ENCODE measurements at regions not wholly inside any gene's neighbourhood (a gene's known extent, or its start where the extent isn't known, plus 50 kb on each side); places are given as distances from the start of the nearest gene placed in this dataset.
"Not testable (repeated sequence)": the region's sequence is repeated elsewhere in the genome, so short reads cannot be mapped to it uniquely, and the experiment has no call there.

- peak; percentile 17 for ATAC-seq
- TF ChIP-seq, protein P1, sequence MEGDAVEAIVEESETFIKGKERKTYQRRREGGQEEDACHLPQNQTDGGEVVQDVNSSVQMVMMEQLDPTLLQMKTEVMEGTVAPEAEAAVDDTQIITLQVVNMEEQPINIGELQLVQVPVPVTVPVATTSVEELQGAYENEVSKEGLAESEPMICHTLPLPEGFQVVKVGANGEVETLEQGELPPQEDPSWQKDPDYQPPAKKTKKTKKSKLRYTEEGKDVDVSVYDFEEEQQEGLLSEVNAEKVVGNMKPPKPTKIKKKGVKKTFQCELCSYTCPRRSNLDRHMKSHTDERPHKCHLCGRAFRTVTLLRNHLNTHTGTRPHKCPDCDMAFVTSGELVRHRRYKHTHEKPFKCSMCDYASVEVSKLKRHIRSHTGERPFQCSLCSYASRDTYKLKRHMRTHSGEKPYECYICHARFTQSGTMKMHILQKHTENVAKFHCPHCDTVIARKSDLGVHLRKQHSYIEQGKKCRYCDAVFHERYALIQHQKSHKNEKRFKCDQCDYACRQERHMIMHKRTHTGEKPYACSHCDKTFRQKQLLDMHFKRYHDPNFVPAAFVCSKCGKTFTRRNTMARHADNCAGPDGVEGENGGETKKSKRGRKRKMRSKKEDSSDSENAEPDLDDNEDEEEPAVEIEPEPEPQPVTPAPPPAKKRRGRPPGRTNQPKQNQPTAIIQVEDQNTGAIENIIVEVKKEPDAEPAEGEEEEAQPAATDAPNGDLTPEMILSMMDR (IDR thresholded peaks at IDR 0.05), result no peak
- Histone ChIP-seq H3K4me1 (ENCODE audit: low read depth) (no peaks in the 10 kb centered on the region), H3K9me3 (no peaks in the 10 kb centered on the region), H3K4me3 (no peak overlapping the region), H3K36me3 (ENCODE audit: low read depth) (no peaks in the 10 kb centered on the region)
- intact Hi-C loops (cut with DNase I, micrococcal nuclease), result no loop called here
- no peak for DNase-seq
Measured at GRCh38 chr2:130289780-130290179, 52.9 kb upstream of the IMP4 start.

GRCh38 chr2:130288467-130289403 is 54.0 kb upstream of the IMP4 start:
- DNase-seq (peak in 1 of 3 donors; percentile 43), ATAC-seq (no peak)
- TF ChIP-seq, protein P1 (IDR thresholded peaks at IDR 0.05), result no peak
- no peaks in the 10 kb centered on the region for H3K9me3 ChIP-seq
- no peaks in the 10 kb centered on the region for H3K36me3 ChIP-seq (ENCODE audit: low read depth)
- H3K4me1 ChIP-seq (ENCODE audit: low read depth), result no peaks in the 10 kb centered on the region
- intact Hi-C loops (cut with DNase I, micrococcal nuclease), result no loop called here
- no peak overlapping the region for H3K4me3 ChIP-seq

- Histone ChIP-seq H3K36me3 (ENCODE audit: low read depth) (no peaks in the 10 kb centered on the region), H3K9me3 (no peaks in the 10 kb centered on the region), H3K4me1 (ENCODE audit: low read depth) (no peaks in the 10 kb centered on the region), H3K4me3 (no peak overlapping the region)
- intact Hi-C loops (cut with DNase I, micrococcal nuclease), result no loop called here
- no peak for DNase-seq
- TF ChIP-seq, protein P1 (IDR thresholded peaks at IDR 0.05), result no peak
- ATAC-seq, result no peak
Measured at GRCh38 chr2:130287656-130288026, 55.1 kb upstream of the IMP4 start.

- DNase-seq (peak in 2 of 3 donors; percentile 21 to 48), ATAC-seq (no peak)
- Histone ChIP-seq H3K4me3 (no peak overlapping the region), H3K4me1 (ENCODE audit: low read depth) (no peaks in the 10 kb centered on the region), H3K36me3 (ENCODE audit: low read depth) (no peaks in the 10 kb centered on the region), H3K9me3 (no peaks in the 10 kb centered on the region)
- intact Hi-C loops (cut with DNase I, micrococcal nuclease), result no loop called here
- TF ChIP-seq, protein P1 (IDR thresholded peaks at IDR 0.05), result no peak
Measured at GRCh38 chr2:130286983-130287655, 55.6 kb upstream of the IMP4 start.

DNA sequence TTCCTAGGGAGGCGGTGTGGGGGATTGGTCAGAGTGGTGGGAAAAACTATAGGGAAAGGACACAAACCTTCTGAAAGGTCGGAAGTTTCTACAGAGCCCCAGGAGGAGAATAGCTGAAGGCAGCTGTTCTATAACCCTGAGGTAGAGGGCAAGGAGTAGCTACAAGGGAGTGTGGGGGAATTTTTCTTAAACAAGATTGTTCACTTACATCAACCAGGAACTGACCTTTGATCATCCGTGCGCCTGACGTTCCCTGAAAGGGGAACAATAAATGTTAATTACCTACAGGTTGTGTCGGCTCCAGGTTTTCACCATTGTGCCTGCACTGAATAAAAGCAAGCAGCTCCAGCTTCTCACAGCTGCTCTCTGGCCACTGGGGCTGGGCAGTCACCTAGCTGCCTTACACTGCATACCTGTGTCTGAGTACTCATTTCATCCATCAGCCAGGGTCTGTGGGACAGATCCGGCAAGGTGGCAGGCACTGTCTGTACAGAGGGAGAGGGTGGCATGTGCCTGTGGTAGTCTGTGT is 59.3 kb upstream of the IMP4 start:
- H3K9me3 ChIP-seq; H3K4me1 ChIP-seq (ENCODE audit: low read depth); intact Hi-C loops (cut with DNase I, micrococcal nuclease); H3K36me3 ChIP-seq (ENCODE audit: low read depth); H3K4me3 ChIP-seq: not testable (repeated sequence)
- peak; percentile 93 for ATAC-seq
- DNase-seq, result peak; percentile 60 to 74 (median 66)

DNA sequence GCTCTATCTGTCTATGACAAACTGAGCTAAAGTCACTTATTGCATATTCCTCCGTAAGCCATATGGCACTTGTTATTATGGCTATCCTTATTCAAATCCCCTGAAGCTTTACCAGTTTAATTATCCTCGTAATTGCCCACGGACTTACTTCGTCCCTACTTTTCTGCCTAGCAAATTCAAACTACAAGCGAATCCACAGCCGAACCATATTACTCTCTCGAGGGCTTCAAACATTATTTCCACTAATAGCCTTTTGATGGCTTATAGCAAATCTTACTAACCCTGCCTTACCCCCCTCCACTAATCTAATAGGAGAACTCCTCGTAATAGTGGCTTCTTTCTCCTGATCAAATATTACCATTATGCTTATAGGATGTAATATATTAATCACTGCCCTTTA is 63.1 kb upstream of the IMP4 start:
- DNase-seq; intact Hi-C loops (cut with DNase I, micrococcal nuclease); H3K4me1 ChIP-seq (ENCODE audit: low read depth); H3K36me3 ChIP-seq (ENCODE audit: low read depth); H3K4me3 ChIP-seq; H3K9me3 ChIP-seq; ATAC-seq: not testable (repeated sequence)

GRCh38 chr2:130268333-130268732 is 70.1 kb upstream of the TUBA3E start:
- ATAC-seq; H3K4me3 ChIP-seq; H3K4me1 ChIP-seq (ENCODE audit: low read depth); H3K36me3 ChIP-seq (ENCODE audit: low read depth); DNase-seq; H3K9me3 ChIP-seq; intact Hi-C loops (cut with DNase I, micrococcal nuclease): not testable (repeated sequence)

- H3K4me1 ChIP-seq (ENCODE audit: low read depth); H3K36me3 ChIP-seq (ENCODE audit: low read depth); ATAC-seq; H3K9me3 ChIP-seq; DNase-seq; H3K4me3 ChIP-seq; intact Hi-C loops (cut with DNase I, micrococcal nuclease): not testable (repeated sequence)
Measured at GRCh38 chr2:130267572-130267971, 69.3 kb upstream of the TUBA3E start.

DNA sequence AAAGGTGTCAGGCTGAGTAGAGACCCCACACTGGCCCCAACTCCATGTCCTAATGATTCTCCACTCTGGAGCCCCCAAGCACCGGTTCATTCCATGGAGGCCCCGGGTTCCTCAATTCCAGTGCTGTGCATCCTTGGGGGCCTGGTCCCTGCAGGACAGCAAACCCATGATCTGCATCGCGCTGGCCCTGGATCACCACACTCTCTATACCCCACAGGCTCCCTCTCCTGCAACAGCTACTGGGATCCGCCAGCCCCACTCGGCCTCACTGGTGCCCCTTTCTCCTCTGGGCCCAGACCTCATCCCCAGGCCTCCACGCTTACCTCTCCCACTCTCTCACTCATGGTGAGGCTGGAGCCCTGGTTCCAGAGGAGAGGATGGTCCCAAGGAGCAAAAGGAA is 68.6 kb upstream of the TUBA3E start:
- H3K36me3 ChIP-seq (ENCODE audit: low read depth); H3K4me3 ChIP-seq; H3K4me1 ChIP-seq (ENCODE audit: low read depth); intact Hi-C loops (cut with DNase I, micrococcal nuclease); H3K9me3 ChIP-seq; DNase-seq; ATAC-seq: not testable (repeated sequence)
